Fibroblast of lung (primary cell): ENCODE measurements at regions not wholly inside any gene's neighbourhood (a gene's known extent, or its start where the extent isn't known, plus 50 kb on each side); places are given as distances from the start of the nearest gene placed in this dataset.

ENCODE experiments used
- DNase-seq, 2 donors: peaks; one replicate each; pipeline versions ENCODE4 v3.0.0 to v3.0.0-alpha.2; 2010; ENCODE audit warnings: low read depth in 2 of 2
- H2AFZ ChIP-seq: 2 replicates; pipeline ENCODE4 v1.5.1; 2012; ENCODE audit warnings: low read length, control low read depth, inconsistent platforms
- H3K27ac ChIP-seq: 2 replicates; pipeline ENCODE4 v1.5.1; 2011; ENCODE audit warnings: low read length, control low read depth; ENCODE audit not compliant: insufficient read depth
- H3K27me3 ChIP-seq: 2 replicates; pipeline ENCODE4 v1.5.1; 2011; ENCODE audit warnings: mild to moderate bottlenecking, low read length; ENCODE audit not compliant: control insufficient read depth, insufficient read depth
- H3K36me3 ChIP-seq: 2 replicates; pipeline ENCODE4 v1.5.1; 2011; ENCODE audit warnings: low read length; ENCODE audit not compliant: control insufficient read depth, insufficient read depth
- H3K4me1 ChIP-seq: 2 replicates; pipeline ENCODE4 v1.5.1; 2011; ENCODE audit warnings: low read length; ENCODE audit not compliant: control insufficient read depth, insufficient read depth; ENCODE audit errors: extremely low read depth
- H3K4me2 ChIP-seq: 2 replicates; pipeline ENCODE4 v1.5.1; 2011; ENCODE audit warnings: low read length, control low read depth; ENCODE audit not compliant: insufficient read depth; ENCODE audit errors: extremely low read depth
- H3K4me3 ChIP-seq, 4 experiments: fragments of 200-600 bp in 1 of 4; sonication (generic) in 1 of 4; replicated peaks in 1 of 4; 2 replicates each; pipeline ENCODE4 v1.5.1; 2011 to 2016; ENCODE audit warnings: low read length in 4 of 4, low read depth in 3 of 4, mild to moderate bottlenecking in 3 of 4, control low read depth in 2 of 4, inconsistent platforms in 1 of 4, mixed read lengths in 1 of 4; ENCODE audit not compliant: insufficient read depth in 1 of 4; ENCODE audit errors: control extremely low read depth in 1 of 4
- H3K79me2 ChIP-seq: 2 replicates; pipeline ENCODE4 v1.5.1; 2012; ENCODE audit warnings: mild to moderate bottlenecking, low read length, inconsistent platforms; ENCODE audit not compliant: control insufficient read depth, insufficient read depth
- H3K9ac ChIP-seq: 2 replicates; pipeline ENCODE4 v1.5.1; 2011; ENCODE audit warnings: mild to moderate bottlenecking, low read length, control low read depth; ENCODE audit not compliant: insufficient read depth
- H3K9me3 ChIP-seq: 2 replicates; pipeline ENCODE4 v1.5.1; 2012; ENCODE audit warnings: low read depth, low read length; ENCODE audit not compliant: control insufficient read depth, insufficient read depth
- H4K20me1 ChIP-seq: 2 replicates; pipeline ENCODE4 v1.5.1; 2011; ENCODE audit warnings: low read length; ENCODE audit not compliant: control insufficient read depth, insufficient read depth; ENCODE audit errors: extremely low read depth
- EZH2 ChIP-seq: IDR thresholded peaks from 2 replicates; pipeline ENCODE4 v1.5.1; 2012; ENCODE audit warnings: low read length, control low read depth, mild to moderate bottlenecking; ENCODE audit errors: missing control alignments
- TF ChIP-seq, protein P1 (sequence below), 2 donors: IDR thresholded peaks in 1 of 2; conservative IDR thresholded peaks in 1 of 2; 1 replicate in 1 of 2; 2 replicates in 1 of 2; pipeline ENCODE4 v1.5.1; 2011 to 2012; ENCODE audit warnings: low read length in 2 of 2, control low read depth in 1 of 2, inconsistent platforms in 1 of 2, low read depth in 1 of 2, mild to moderate bottlenecking in 1 of 2

DNA sequence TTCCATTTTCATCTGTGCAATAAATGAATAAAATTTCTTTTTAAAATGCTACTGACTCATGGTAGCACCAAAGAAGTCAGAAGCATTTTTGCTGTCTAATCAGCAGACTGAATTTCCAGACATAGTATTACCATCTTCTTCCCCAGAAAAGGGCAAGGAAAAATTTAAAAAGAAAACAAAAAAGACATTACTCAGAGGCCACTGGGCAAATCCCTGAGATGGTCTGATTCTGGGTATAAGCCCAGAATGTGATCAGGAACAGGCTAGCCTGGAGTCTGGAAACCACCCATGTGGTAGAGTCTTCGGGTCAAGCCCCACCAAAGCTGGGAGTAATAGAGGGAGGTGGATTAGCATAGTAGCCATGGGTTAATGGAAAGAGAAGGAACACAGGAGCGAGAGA, 342.8 kb downstream of the FBXW7 start:
- Histone ChIP-seq H2AFZ (no peak overlapping the region), H3K9me3 (no peaks in the 10 kb centered on the region), H3K36me3 (no peaks in the 10 kb centered on the region), H3K4me1 (no peaks in the 10 kb centered on the region), H3K4me2 (no peak overlapping the region), H4K20me1 (no peaks in the 10 kb centered on the region), H3K4me3 (no peak overlapping the region), H3K9ac (no peak overlapping the region), H3K79me2 (no peaks in the 10 kb centered on the region), H3K27me3 (no peaks in the 10 kb centered on the region), H3K27ac (no peak overlapping the region)
- TF ChIP-seq, protein P1, sequence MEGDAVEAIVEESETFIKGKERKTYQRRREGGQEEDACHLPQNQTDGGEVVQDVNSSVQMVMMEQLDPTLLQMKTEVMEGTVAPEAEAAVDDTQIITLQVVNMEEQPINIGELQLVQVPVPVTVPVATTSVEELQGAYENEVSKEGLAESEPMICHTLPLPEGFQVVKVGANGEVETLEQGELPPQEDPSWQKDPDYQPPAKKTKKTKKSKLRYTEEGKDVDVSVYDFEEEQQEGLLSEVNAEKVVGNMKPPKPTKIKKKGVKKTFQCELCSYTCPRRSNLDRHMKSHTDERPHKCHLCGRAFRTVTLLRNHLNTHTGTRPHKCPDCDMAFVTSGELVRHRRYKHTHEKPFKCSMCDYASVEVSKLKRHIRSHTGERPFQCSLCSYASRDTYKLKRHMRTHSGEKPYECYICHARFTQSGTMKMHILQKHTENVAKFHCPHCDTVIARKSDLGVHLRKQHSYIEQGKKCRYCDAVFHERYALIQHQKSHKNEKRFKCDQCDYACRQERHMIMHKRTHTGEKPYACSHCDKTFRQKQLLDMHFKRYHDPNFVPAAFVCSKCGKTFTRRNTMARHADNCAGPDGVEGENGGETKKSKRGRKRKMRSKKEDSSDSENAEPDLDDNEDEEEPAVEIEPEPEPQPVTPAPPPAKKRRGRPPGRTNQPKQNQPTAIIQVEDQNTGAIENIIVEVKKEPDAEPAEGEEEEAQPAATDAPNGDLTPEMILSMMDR (conservative IDR thresholded peaks at IDR 0.05 in 1 of 2, IDR thresholded peaks at IDR 0.05 in 1 of 2; ENCODE audit: low read depth in 1 of 2, low read length in 2 of 2), result no peak
- TF ChIP-seq EZH2, result no peak
- DNase-seq, result peak in 1 of 2 donors; percentile 39

DNA sequence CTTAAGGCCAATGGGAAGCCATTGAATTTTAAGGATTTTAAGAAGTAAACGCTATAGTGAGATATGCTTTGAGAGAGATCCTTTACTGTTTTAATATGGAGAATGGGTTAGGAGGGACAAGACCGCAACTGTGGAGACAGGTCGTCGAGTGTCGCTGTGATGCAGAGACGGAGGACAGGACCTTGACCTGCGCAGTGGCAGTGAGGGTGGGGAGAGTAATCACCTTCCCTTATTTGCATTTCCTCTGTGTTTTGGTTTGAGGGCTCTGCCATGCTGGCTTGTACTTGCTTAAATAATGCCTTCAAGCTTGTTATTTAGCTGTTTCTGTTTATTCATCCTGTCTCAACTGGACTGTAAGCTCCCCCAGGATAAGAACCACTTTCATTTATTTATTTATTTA, 345.0 kb downstream of the FBXW7 start:
- H3K4me3 ChIP-seq, result no peak overlapping the region
- H2AFZ ChIP-seq, result no peak overlapping the region
- no peaks in the 10 kb centered on the region for H3K79me2 ChIP-seq
- H3K9ac ChIP-seq, result no peak overlapping the region
- H3K9me3 ChIP-seq, result no peaks in the 10 kb centered on the region
- no peaks in the 10 kb centered on the region for H3K36me3 ChIP-seq
- H4K20me1 ChIP-seq, result no peaks in the 10 kb centered on the region
- no peaks in the 10 kb centered on the region for H3K4me1 ChIP-seq
- H3K27me3 ChIP-seq, result no peaks in the 10 kb centered on the region
- H3K27ac ChIP-seq, result no peak overlapping the region
- TF ChIP-seq, protein P1 (conservative IDR thresholded peaks at IDR 0.05 in 1 of 2, IDR thresholded peaks at IDR 0.05 in 1 of 2; ENCODE audit: low read depth in 1 of 2, low read length in 2 of 2), result no peak
- TF ChIP-seq EZH2, result no peak
- no peak overlapping the region for H3K4me2 ChIP-seq
- DNase-seq, result no peak

DNA sequence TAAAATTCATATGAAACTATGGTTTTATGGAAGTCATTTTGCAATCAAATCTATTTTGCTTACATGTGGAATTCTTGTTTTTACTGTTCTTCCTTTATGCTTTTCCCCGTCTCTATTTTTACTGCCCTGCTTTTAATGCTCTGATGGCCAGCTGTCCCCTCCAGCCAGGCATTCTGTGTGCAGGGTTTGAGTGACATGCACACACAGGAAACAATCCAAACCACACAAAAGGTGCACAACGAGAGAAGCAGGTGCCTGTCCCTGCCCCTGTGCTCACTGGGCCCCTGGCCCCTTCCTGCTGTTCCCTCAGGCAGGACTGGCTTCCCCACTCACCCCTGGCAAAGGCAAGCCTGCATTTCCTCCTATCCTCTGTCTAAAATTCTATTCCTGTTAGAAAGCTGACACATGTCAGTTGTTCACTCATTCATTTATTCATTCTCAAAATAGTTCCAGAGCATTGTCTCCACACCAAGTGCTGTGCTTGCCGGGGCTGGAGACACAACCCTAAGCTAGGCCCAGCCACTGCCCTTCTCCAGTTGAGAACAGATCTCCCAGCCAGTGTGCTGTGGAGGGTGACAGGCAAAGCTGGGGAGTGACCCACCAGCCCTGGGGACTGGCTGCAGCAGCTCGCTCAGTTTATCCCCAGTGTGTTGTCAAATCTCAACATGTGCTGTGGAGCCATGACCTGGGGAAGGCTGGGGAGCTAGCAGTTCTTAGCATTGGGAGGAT, 346.3 kb downstream of the FBXW7 start:
- H3K79me2 ChIP-seq, result no peaks in the 10 kb centered on the region
- H2AFZ ChIP-seq, result no peak overlapping the region
- no peaks in the 10 kb centered on the region for H3K36me3 ChIP-seq
- no peak overlapping the region for H3K9ac ChIP-seq
- H3K4me1 ChIP-seq, result no peaks in the 10 kb centered on the region
- H4K20me1 ChIP-seq, result no peaks in the 10 kb centered on the region
- H3K27me3 ChIP-seq, result no peaks in the 10 kb centered on the region
- DNase-seq, result no peak
- no peak overlapping the region for H3K27ac ChIP-seq
- H3K4me3 ChIP-seq, result no peak overlapping the region
- no peak overlapping the region for H3K4me2 ChIP-seq
- no peaks in the 10 kb centered on the region for H3K9me3 ChIP-seq
- TF ChIP-seq, protein P1 (conservative IDR thresholded peaks at IDR 0.05 in 1 of 2, IDR thresholded peaks at IDR 0.05 in 1 of 2; ENCODE audit: low read depth in 1 of 2, low read length in 2 of 2), result no peak
- no peak for TF ChIP-seq EZH2
